HG02852 (cell line): ENCODE measurements at regions not wholly inside any gene's neighbourhood (a gene's known extent, or its start where the extent isn't known, plus 50 kb on each side); places are given as distances from the start of the nearest gene placed in this dataset.

Experiments used
- ATAC-seq: cut with Tn5 transposase; IDR thresholded peaks from one replicate; pipeline ENCODE4 v1.9.1; 2021; ENCODE audit warnings: mild to moderate bottlenecking, moderate library complexity; ENCODE audit not compliant: unreplicated experiment

DNA sequence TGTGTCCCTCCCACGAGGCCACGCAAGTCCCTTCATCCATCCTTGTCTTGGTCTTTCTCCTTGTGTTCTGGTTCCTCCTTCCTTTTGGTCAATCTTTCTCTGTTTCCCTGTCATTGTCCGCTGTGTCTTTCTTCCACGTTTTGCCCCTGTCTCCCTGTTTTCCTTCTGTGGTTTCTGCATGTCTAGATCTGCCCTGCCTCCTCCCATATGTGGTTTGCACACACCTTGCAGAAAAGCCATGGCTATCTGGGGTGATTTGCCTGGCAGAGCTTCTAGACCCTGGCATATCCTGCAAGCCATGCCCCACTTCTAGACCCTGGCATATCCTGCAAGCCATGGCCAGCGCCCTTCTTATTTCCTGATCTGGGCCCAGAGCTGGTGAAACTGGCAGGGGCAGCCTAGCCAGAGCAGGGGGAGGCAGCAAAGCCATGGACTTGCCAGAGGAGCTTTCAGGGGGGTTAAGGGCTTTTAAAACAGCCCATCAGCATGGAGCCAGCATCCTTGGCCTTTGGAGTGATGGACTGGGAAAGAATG is 131.6 kb upstream of the NECTIN1 start:
- ATAC-seq, result no peak

- no peak for ATAC-seq
Measured at GRCh38 chr11:119859684-119860083, 130.7 kb upstream of the NECTIN1 start.

DNA sequence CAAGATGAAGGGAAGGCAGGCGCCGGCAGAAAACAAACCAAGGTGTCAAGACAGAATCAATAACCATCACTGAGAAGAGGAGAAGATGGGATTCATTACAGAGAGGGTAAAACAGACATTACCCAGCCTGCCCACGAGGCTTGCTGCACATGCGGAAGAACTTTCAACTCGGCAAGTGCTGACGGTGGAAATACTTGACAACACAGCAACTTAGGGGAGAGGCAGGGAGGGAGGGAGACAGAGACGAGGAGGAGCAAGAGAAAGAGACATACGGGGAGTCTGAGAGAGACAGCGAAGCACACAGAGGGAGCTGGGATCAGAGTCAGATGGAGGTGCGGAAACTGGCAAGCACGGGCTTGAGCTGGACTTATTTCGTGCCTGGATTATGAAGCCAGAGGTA is 129.3 kb upstream of the NECTIN1 start:
- no peak for ATAC-seq

- ATAC-seq, result no peak
Measured at GRCh38 chr11:119856681-119857485, 127.9 kb upstream of the NECTIN1 start.

DNA sequence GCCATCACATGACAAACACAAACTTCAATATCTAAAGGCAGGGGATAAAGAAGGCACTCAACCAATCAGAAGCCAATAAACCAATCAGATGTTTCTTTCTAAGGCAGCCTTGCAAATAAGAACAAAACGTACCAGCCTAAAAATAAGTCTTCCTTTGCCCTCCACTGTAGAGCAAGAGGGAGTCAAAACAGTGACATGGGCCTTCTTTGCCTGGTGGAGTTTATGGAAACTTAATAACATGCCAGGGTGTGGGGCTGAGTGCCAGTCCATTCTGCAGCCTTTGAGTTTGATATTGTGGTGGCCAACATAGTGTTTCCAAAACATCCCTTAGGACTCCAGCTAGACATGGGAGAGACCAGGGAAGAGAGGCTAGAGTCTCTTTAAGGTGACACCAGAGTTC is 126.1 kb upstream of the NECTIN1 start:
- no peak for ATAC-seq

GRCh38 chr11:119854521-119854920 is 125.5 kb upstream of the NECTIN1 start:
- ATAC-seq, result no peak

DNA sequence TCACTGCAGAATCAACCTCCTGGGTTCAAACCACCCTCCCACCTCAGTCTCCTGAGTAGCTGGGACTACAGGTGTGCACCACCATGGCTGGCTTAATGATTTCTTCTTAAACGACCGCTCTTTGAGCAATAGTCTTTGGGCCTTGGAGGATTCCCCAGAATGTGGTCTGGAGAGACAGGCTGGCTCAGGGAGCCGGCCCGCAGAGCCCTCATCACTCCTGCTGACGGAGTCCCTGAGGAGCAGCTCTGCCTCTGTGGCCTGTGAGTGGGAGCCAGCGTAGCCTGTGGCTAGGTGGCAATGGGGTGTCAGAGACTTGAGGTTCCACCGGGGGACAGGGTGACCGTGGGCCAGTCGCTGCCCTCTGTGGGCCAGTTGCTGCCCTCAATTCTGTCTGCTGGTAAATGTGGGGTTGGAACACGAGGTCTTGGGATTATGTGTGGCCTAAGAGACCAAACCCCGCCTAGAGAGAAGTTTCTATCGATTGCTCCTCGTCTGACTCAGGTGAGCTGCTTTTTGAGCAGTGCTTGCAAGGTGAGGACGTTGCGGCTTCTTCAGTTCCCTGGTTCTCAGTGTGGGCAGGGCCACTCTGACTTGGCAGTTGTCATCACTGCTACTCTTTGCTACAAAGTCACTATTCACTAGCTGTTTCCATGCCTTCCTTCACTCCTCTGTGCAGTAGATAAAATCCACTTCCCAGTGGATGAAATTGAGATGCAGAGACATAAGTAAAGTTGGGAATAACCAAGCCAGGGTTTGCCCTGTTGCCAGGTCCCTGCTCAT is 124.8 kb upstream of the NECTIN1 start:
- ATAC-seq, result no peak

- ATAC-seq, result no peak
Measured at GRCh38 chr11:119852741-119853140, 123.7 kb upstream of the NECTIN1 start.

GRCh38 chr11:119850822-119851409 is 121.9 kb upstream of the NECTIN1 start:
- ATAC-seq, result no peak

GRCh38 chr11:119849872-119850271 is 120.9 kb upstream of the NECTIN1 start:
- ATAC-seq, result no peak

DNA sequence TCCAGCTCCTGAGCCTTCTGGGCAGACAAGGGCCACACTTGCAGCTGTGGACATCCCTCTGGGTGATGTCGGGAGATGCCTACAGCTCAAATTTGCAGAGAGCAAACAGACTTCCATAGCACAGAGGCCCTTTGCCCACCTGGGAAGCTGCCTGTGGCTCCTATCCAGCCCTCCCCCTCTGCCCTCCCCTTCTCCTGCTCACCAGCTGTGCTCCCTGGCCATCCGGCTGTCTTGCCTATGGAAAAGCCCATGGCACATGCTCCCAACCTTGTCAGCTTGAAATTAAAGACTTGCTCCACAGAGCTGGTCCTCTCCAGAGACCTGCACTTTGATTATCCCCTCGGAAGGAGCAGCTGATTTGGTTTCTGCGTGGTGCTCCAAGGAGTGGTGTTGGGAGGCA is 118.9 kb upstream of the NECTIN1 start:
- ATAC-seq, result no peak

GRCh38 chr11:119846374-119846773 is 117.4 kb upstream of the NECTIN1 start:
- ATAC-seq, result no peak

DNA sequence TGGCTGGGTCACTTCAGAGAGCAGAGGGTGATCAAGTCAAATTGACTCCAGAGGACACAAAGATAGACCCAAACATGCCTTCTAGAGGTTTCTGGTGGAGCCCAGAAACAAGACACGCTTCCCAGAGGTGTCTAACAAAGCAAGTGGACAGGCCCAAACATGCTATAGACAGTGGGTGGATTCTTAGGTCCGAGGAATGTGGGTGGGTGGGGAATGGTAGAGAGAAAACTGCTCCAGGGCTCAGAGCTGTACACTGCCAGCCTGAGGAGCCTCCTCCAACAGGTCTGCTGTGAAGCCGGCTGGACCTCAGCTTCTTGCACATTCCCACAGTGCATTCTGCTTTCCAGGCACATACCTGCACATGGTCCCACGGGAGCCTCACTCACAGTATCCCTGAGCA is 116.8 kb upstream of the NECTIN1 start:
- no peak for ATAC-seq

DNA sequence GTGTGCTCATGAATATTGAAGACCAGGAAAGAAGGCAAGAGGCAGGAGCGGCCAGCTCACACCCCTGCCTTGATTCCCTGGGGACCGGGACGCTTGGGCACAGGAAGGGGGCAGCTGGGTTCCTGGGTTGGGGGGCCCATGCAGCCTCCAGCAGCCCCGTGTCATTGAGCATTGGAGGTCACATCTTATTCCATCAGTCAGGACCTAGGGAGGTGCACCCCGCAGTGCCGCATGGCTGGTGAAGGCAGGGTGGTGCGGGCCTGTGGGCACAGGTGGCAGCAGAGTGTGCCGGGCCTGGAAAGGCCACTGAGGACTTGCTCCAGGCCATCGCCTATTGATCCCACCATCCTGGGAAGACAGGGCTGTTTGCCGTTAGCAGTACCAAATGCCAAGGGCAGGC is 116.3 kb upstream of the NECTIN1 start:
- no peak for ATAC-seq

GRCh38 chr11:119844808-119845207 is 115.8 kb upstream of the NECTIN1 start:
- no peak for ATAC-seq

GRCh38 chr11:119843877-119844276 is 114.9 kb upstream of the NECTIN1 start:
- no peak for ATAC-seq

- ATAC-seq, result no peak
Measured at GRCh38 chr11:119842731-119843130, 113.7 kb upstream of the NECTIN1 start.

DNA sequence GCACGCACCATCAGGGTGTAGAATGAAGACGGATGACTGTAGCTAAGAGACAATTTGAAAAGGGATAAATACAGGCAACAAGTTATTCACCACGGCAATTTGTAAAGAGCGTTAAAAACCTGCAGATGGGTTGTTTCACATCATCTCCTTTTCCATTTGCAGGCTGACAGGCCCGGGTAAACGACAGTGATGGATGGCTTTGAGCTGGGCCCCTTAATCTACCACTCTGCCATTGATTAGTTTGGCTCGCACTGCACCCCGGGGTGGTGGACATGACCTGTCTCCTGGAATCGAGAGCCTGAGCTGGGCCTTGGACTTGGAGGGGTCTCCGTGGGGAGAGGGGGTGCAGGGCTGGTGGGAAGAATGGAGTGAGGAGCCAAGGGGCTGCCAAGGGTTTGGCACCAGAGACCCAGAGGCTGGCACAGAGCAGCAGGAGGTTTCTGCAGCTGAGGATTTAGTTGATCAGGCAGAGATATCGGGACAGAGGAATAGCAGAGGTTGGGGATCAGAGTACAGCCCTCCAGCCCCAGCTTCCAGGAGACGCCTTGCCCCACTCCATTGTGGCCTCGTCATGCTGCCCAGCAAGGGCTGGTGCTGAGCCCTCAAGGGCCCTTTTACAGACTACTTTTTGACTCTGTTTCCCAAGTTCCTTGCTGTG is 110.6 kb upstream of the NECTIN1 start:
- ATAC-seq, result no peak

DNA sequence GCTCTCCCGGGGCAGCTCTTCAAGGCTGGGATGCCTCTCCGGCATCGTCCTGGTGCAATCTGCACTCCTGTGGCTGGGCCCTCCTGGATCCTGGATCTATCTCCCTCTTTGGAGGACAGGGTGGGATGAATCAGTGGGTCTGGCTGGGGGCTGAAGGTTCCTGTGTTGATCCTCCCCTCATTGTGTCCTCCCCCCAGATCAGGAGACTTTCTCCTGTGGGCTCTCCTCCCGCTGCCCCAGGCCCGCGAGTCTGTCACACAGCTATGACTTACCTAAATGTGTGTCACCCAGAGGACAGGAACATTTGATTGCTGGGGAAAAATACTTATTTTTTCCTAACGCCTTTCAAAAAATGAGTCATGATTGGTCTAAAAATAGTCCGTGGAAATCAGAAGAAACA is 106.8 kb upstream of the NECTIN1 start:
- ATAC-seq, result no peak

DNA sequence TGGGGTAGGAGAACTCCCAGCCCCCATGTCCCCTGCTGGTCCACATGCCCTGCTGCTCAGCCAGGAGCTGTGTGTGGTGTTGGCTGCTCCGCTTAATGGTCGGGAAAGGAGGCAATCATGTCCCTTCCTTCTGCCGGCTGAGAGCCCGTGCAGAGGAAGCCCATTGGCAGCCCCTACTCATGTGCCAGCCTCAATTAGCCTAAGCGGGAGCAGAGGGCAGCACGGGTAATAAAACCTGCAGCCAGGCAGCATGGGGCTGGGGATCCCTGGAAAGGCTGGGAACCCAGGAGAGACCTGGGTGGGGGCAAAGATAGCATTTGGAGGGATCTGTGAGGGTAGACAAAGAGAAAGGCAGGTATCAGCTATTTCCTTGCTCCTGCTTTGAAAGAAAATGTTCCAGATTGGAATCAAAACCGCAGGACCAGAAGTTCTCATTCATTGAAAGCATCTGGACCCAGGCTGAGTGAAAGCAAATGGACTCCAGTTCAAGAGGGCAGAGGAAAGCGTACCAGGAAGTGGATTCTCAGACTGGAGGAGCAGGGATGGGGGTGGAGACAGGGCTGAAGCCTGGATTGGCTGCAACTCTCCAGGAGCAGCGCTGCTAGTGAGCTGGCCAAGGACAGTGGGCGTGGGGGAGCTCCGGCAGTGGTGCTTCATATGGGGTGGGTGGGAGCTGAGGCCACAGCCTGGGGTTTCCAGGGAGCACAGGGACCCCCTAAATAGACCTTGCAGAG is 103.4 kb upstream of the NECTIN1 start:
- no peak for ATAC-seq
